ENCODE measurements at regions not wholly inside any gene's neighbourhood (a gene's known extent, or its start where the extent isn't known, plus 50 kb on each side); places are given as distances from the start of the nearest gene placed in this dataset.

DNA sequence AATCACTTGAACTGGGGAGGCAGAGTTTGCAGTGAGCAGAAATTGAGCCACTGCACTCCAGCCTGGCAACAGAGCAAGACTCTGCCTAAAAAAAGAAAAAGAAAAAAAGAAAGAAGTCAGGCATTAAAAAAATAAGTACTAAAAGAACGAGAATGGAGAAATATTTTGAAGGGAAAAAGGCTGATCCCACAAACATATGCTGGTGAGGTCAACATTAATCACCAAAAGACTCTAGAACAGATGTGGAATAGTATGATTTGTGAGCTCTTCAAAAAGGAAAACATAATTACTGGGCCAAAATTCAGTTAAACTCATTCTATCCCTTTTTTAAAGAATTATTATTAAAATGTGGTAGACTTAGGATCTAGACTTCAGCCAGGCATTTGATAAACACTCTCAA, 61.2 kb upstream of the NRSN1 start:
- no peak for DNase-seq (ENCODE audit: low read depth, low spot score)

DNA sequence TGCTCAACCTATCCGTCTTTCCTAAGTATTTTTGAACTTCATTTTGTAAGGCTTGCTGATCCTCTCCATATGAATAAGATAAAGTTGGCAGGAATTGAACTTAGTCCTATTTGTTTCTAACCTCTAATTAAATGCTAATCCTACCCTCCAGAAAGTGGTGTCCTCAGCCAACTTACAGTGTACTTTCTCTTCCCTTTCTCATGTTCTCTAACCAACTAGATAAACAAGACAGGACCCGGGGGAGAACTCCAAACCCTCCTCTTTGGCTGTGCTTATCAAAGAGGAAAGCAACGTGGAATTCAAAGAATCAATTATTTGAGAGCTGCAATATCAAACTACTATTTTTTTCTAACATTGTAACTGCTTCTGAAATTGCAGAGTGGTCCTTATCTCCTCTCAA, 56.5 kb upstream of the NRSN1 start:
- DNase-seq (ENCODE audit: low read depth, low spot score), result no peak

GRCh38 chr6:24072038-24072746, 53.8 kb upstream of the NRSN1 start:
- no peak for DNase-seq (ENCODE audit: low read depth, low spot score)

DNA sequence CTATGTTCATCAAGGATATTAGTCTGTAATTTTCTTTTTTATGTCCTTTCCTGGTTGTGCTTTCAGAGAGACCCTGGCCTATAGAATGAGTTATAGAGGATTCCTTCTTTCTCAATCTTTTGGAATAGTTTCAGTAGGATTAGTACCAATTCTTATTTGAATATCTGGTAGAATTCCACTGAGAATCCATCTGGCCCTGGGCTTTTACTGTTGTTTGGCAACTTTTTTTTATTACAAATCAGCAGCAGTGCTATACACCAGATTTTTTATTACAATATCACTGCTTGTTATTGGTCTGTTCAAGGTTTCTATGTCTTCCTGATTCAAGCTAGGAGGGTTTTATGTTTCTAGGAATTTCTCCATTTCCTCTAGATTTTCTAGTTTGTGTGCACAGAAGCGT, 50.0 kb upstream of the NRSN1 start:
- DNase-seq (ENCODE audit: low read depth, low spot score), result no peak
